Endodermal cell (in vitro differentiated cells): ENCODE measurements at regions not wholly inside any gene's neighbourhood (a gene's known extent, or its start where the extent isn't known, plus 50 kb on each side); places are given as distances from the start of the nearest gene placed in this dataset.

Source experiments
- DNase-seq: peaks from one replicate; pipeline ENCODE4 v3.0.0-alpha.2; 2017
- H3K27ac ChIP-seq: 2 replicates; pipeline ENCODE4 v1.5.1; 2013; ENCODE audit warnings: mild to moderate bottlenecking, low read depth, low read length, moderate library complexity
- H3K27me3 ChIP-seq: 2 replicates; pipeline ENCODE4 v1.6.1; 2013; ENCODE audit warnings: mild to moderate bottlenecking, low read length, moderate library complexity; ENCODE audit not compliant: insufficient read depth, control insufficient read depth, poor library complexity, severe bottlenecking
- H3K36me3 ChIP-seq: 2 replicates; pipeline ENCODE4 v1.7.0; 2013; ENCODE audit warnings: mild to moderate bottlenecking, low read length, moderate library complexity; ENCODE audit not compliant: control insufficient read depth, insufficient read depth
- H3K4me1 ChIP-seq: one replicate; pipeline ENCODE4 v1.7.0; 2013; ENCODE audit warnings: low read length; ENCODE audit not compliant: control insufficient read depth, insufficient read depth
- H3K4me3 ChIP-seq: 2 replicates; pipeline ENCODE4 v1.5.1; 2013; ENCODE audit warnings: mild to moderate bottlenecking, low read length, moderate library complexity
- H3K9ac ChIP-seq: 2 replicates; pipeline ENCODE4 v1.6.1; 2013; ENCODE audit warnings: mild to moderate bottlenecking, low read length, moderate library complexity; ENCODE audit not compliant: poor library complexity, severe bottlenecking; ENCODE audit errors: extremely low read depth
- H3K9me3 ChIP-seq: 2 replicates; pipeline ENCODE4 v1.6.1; 2013; ENCODE audit warnings: mild to moderate bottlenecking, low read length, moderate library complexity; ENCODE audit not compliant: control insufficient read depth
- H3K27ac Mint-ChIP-seq: 2 replicates; pipeline ENCODE4 v1.8.0; 2020; ENCODE audit warnings: mixed read lengths
- H3K27me3 Mint-ChIP-seq: 2 replicates; pipeline ENCODE4 v1.8.0; 2021; ENCODE audit warnings: mild to moderate bottlenecking, mixed read lengths; ENCODE audit not compliant: insufficient read depth
- H3K36me3 Mint-ChIP-seq: 2 replicates; pipeline ENCODE4 v1.8.0; 2020; ENCODE audit warnings: low read depth, mixed read lengths
- H3K4me1 Mint-ChIP-seq: 2 replicates; pipeline ENCODE4 v1.8.0; 2020; ENCODE audit warnings: mixed read lengths
- H3K4me3 Mint-ChIP-seq: 2 replicates; pipeline ENCODE4 v1.8.0; 2020; ENCODE audit warnings: mild to moderate bottlenecking, moderate library complexity, mixed read lengths
- H3K9me3 Mint-ChIP-seq: 2 replicates; pipeline ENCODE4 v1.8.0; 2020; ENCODE audit warnings: mild to moderate bottlenecking, mixed read lengths
- CTCF ChIP-seq: fragments of 200-600 bp; sonication (generic); conservative IDR thresholded peaks from 2 replicates; pipeline ENCODE4 v1.5.0; 2021; ENCODE audit warnings: antibody characterized with exemption, mild to moderate bottlenecking
- WGBS, 2 experiments: methylation state at CpG; one replicate each; pipeline versions ENCODE4 v1.1.5 to v1.1.7; 2013; ENCODE audit warnings: missing lambda C conversion rate in 2 of 2, mixed read lengths in 1 of 2; ENCODE audit not compliant: insufficient coverage in 1 of 2, insufficient read length in 1 of 2; 5-methylcytosine and 5-hydroxymethylcytosine counted together

DNA sequence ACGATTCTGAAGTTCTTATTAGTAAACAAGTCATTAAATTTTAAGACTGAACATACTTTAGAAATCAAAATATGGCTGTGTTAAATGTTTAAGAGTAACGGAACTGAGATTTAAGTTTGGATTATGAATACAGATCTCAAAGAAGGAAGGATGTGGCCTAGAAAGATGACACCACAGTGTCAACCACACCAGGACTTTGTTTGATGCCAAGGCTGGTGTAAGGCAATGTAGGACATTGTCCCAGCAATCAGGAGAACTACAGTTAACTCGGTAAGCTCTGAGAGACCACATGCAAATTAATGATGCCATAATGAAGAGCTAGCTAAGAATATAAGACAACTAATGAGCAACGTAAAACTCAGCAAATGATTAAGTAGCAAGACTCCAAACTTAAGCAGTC is 932.9 kb downstream of the ADGRL2 start:
- Histone ChIP-seq H3K27me3 (no peaks in the 10 kb centered on the region), H3K4me1 (no peaks in the 10 kb centered on the region), H3K9me3 (peaks cover 9% of the 10 kb centered on the region), H3K27ac (no peak overlapping the region), H3K9ac (no peak overlapping the region), H3K36me3 (no peaks in the 10 kb centered on the region), H3K4me3 (no peak overlapping the region)
- Mint-ChIP-seq H3K4me3 (no peak overlapping the region), H3K4me1 (no peaks in the 10 kb centered on the region), H3K9me3 (peaks cover 21% of the 10 kb centered on the region), H3K27me3 (no peaks in the 10 kb centered on the region), H3K27ac (no peak overlapping the region), H3K36me3 (no peaks in the 10 kb centered on the region)
- DNase-seq: no peak
- no peak for TF ChIP-seq CTCF
- 90% methylated on average over 2 to 4 of the region's 4 CpGs for WGBS, 2 experiments

- no peaks in the 10 kb centered on the region for H3K4me1 ChIP-seq
- no peaks in the 10 kb centered on the region for H3K4me1 Mint-ChIP-seq
- no peak overlapping the region for H3K4me3 Mint-ChIP-seq
- H3K4me3 ChIP-seq: no peak overlapping the region
- H3K27ac Mint-ChIP-seq: no peak overlapping the region
- H3K36me3 ChIP-seq: no peaks in the 10 kb centered on the region
- no peak for DNase-seq
- H3K27me3 ChIP-seq: no peaks in the 10 kb centered on the region
- peaks cover 21% of the 10 kb centered on the region for H3K9me3 Mint-ChIP-seq
- H3K27me3 Mint-ChIP-seq: no peaks in the 10 kb centered on the region
- peaks cover 9% of the 10 kb centered on the region for H3K9me3 ChIP-seq
- no peak overlapping the region for H3K9ac ChIP-seq
- H3K27ac ChIP-seq: no peak overlapping the region
- TF ChIP-seq CTCF: no peak
- H3K36me3 Mint-ChIP-seq: no peaks in the 10 kb centered on the region
Measured at GRCh38 chr1:82731216-82731615, 930.5 kb downstream of the ADGRL2 start.

DNA sequence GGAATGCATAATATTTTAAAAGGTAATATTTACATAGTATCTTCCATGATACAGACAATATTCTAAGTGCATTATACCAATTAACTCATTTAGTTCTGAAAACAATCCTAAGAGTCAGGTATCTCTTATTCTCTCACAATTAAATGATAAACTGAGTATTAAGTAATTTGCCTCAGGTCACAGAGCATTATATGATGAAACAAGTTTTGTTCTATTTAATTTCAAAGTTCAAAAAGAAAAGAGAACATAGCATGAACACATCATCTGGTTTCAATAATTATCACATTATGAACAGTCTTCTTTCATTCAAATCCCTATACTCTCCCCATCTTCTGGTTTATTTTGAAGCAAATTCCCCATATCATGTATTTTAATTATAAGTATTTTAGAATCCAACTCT is 927.5 kb downstream of the ADGRL2 start:
- H3K36me3 Mint-ChIP-seq: no peaks in the 10 kb centered on the region
- H3K27me3 ChIP-seq: no peaks in the 10 kb centered on the region

More for the DNA sequence above, 927.5 kb downstream of the ADGRL2 start:
- H3K27ac Mint-ChIP-seq: no peak overlapping the region
- TF ChIP-seq CTCF: no peak
- Histone ChIP-seq H3K4me1 (no peaks in the 10 kb centered on the region), H3K9me3 (peaks cover 9% of the 10 kb centered on the region), H3K36me3 (no peaks in the 10 kb centered on the region), H3K4me3 (no peak overlapping the region), H3K27ac (no peak overlapping the region), H3K9ac (no peak overlapping the region)
- no peaks in the 10 kb centered on the region for H3K4me1 Mint-ChIP-seq
- no peak overlapping the region for H3K4me3 Mint-ChIP-seq
- no peaks in the 10 kb centered on the region for H3K27me3 Mint-ChIP-seq
- peaks cover 21% of the 10 kb centered on the region for H3K9me3 Mint-ChIP-seq
- DNase-seq: no peak
